K562 (cell line): ENCODE measurements at regions not wholly inside any gene's neighbourhood (a gene's known extent, or its start where the extent isn't known, plus 50 kb on each side); places are given as distances from the start of the nearest gene placed in this dataset.

Experiments used
- ATAC-seq: fragments of 200-7000 bp; cut with Tn5 transposase; 3 replicates; pipeline ENCODE4 v1.9.1; 2020; ENCODE audit warnings: moderate library complexity
- BruUV-seq: library from RNA; stranded (reverse); fragments of 400-500 nt; replicated peaks from 2 replicates; lab custom pipeline; 2021; lab: Mats Ljungman, UMichigan
- CTCF ChIA-PET: fragments of 300-600 bp; formaldehyde crosslinking; extraction: SDS; loops from one replicate; lab custom pipeline; 2021; ENCODE audit warnings: low intra/inter-chr PET ratio; lab: Yijun Ruan, JAX
- POLR2A ChIA-PET: fragments of 300-600, 350-650 bp; sonication (Branson Sonifier 250); formaldehyde crosslinking; extraction: SDS; loops from one replicate; lab custom pipeline; 2021; ENCODE audit warnings: antibody characterized with exemption, inconsistent platforms; lab: Yijun Ruan, JAX
- DNase-seq, 4 experiments: peaks; one replicate each; pipeline versions ENCODE4 v3.0.0 to v3.0.0-alpha.2; 2011 to 2018; ENCODE audit warnings: low spot score in 3 of 4, mixed read lengths in 3 of 4; ENCODE audit errors: extremely low read depth in 1 of 4
- FAIRE-seq: peaks from 2 replicates; lab custom pipeline; 2011; peaks lifted over from hg19 to GRCh38; lab: Jason Lieb, UNC
- H2AFZ ChIP-seq: 2 replicates; pipeline ENCODE4 v1.6.0; 2011; ENCODE audit warnings: low read depth, low read length, control low read depth, inconsistent platforms
- H3K27ac ChIP-seq: fragments of 200-600 bp; 3 replicates; pipeline ENCODE4 v1.8.0; 2011; ENCODE audit warnings: low read depth, mild to moderate bottlenecking, control low read depth, inconsistent platforms, low read length, moderate library complexity, mixed read lengths; ENCODE audit errors: extremely low read depth
- H3K27me3 ChIP-seq, 2 experiments: fragments of 300-600 bp in 1 of 2; 2 replicates in 1 of 2; 3 replicates in 1 of 2; pipeline versions ENCODE4 v1.6.0 to v1.8.0; 2011; ENCODE audit warnings: inconsistent platforms in 2 of 2, low read length in 2 of 2, mild to moderate bottlenecking in 1 of 2, mixed read lengths in 1 of 2, moderate library complexity in 1 of 2; ENCODE audit not compliant: control insufficient read depth in 2 of 2, insufficient read depth in 2 of 2
- H3K36me3 ChIP-seq: fragments of 300-600 bp; 3 replicates; pipeline ENCODE4 v1.8.0; 2011; ENCODE audit warnings: mild to moderate bottlenecking, low read length, inconsistent platforms; ENCODE audit not compliant: control insufficient read depth, insufficient read depth
- H3K4me1 ChIP-seq, 2 experiments: fragments of 200-600 bp in 1 of 2; replicated peaks in 1 of 2; 2 replicates in 1 of 2; 3 replicates in 1 of 2; pipeline versions ENCODE4 v1.5.1 to v1.8.0; 2011; ENCODE audit warnings: inconsistent platforms in 2 of 2, low read length in 2 of 2, mild to moderate bottlenecking in 1 of 2, mixed read lengths in 1 of 2, moderate library complexity in 1 of 2; ENCODE audit not compliant: control insufficient read depth in 2 of 2, insufficient read depth in 2 of 2
- H3K4me2 ChIP-seq: 2 replicates; pipeline ENCODE4 v1.6.1; 2011; ENCODE audit warnings: low read length, control low read depth, inconsistent platforms, mixed read lengths; ENCODE audit not compliant: insufficient read depth
- H3K4me3 ChIP-seq: fragments of 200-600 bp; sonication (generic), shearing (Covaris generic); 2 replicates; pipeline ENCODE4 v1.5.1; 2016; ENCODE audit warnings: control low read depth, inconsistent platforms
- H3K79me2 ChIP-seq: fragments of 200-600 bp; 3 replicates; pipeline ENCODE4 v1.8.0; 2011; ENCODE audit warnings: low read length, inconsistent platforms; ENCODE audit not compliant: control insufficient read depth, insufficient read depth
- H3K9ac ChIP-seq, 2 experiments: 2 replicates each; pipeline versions ENCODE4 v1.6.0 to v1.6.1; 2011; ENCODE audit warnings: low read depth in 2 of 2, low read length in 2 of 2, control low read depth in 1 of 2, inconsistent platforms in 1 of 2, mild to moderate bottlenecking in 1 of 2, mixed read lengths in 1 of 2; ENCODE audit not compliant: insufficient read depth in 1 of 2
- H3K9me1 ChIP-seq: one replicate; pipeline ENCODE4 v1.6.0; 2011; ENCODE audit warnings: inconsistent platforms, mild to moderate bottlenecking, low read length, moderate library complexity; ENCODE audit not compliant: control insufficient read depth, insufficient read depth
- H3K9me3 ChIP-seq: replicated peaks from 2 replicates; pipeline ENCODE4 v1.5.1; 2011; ENCODE audit warnings: low read depth, low read length, inconsistent platforms; ENCODE audit not compliant: control insufficient read depth, insufficient read depth
- H4K20me1 ChIP-seq: replicated peaks from 2 replicates; pipeline ENCODE4 v1.6.1; 2011; ENCODE audit warnings: low read length, inconsistent platforms, mixed read lengths; ENCODE audit not compliant: control insufficient read depth, insufficient read depth
- HIVEP1 ChIP-seq: fragments of 250-450 bp; sonication (Bioruptor Pico); IDR thresholded peaks from 2 replicates; pipeline ENCODE4 v1.4.0; 2020; ENCODE audit warnings: mild to moderate bottlenecking
- HMG20A ChIP-seq: fragments of 450-650 bp; formaldehyde crosslinking; conservative IDR thresholded peaks from 2 replicates; pipeline ENCODE4 v1.4.0; 2020; ENCODE audit warnings: mild to moderate bottlenecking, mixed read lengths
- MCM2 ChIP-seq: fragments of 450-650 bp; IDR thresholded peaks from 2 replicates; pipeline ENCODE4 v1.6.1; 2017; ENCODE audit warnings: low read depth, mild to moderate bottlenecking
- MED1 ChIP-seq: sonication (generic); formaldehyde crosslinking; IDR thresholded peaks from 2 replicates; pipeline ENCODE4 v1.8.1; 2023; ENCODE audit warnings: missing genetic modification reagents, borderline replicate concordance
- NCOA6 ChIP-seq: fragments of 450-650 bp; IDR thresholded peaks from 2 replicates; pipeline ENCODE4 v1.6.1; 2017; ENCODE audit warnings: mild to moderate bottlenecking
- NR2C2 ChIP-seq, 2 experiments: fragments of 200-800 bp in 1 of 2; sonication (Bioruptor generic) in 1 of 2; sonication (generic) in 1 of 2; formaldehyde crosslinking in 1 of 2; IDR thresholded peaks; 2 replicates each; pipeline versions ENCODE4 v1.6.1 to v1.8.0; 2016 to 2022; ENCODE audit warnings: mild to moderate bottlenecking in 1 of 2, missing compliant biosample characterization in 1 of 2, missing genetic modification characterization in 1 of 2, missing genetic modification reagents in 1 of 2
- SMAD4 ChIP-seq: fragments of 250-450 bp; sonication (Bioruptor Pico); conservative IDR thresholded peaks from 2 replicates; pipeline ENCODE4 v1.8.0; 2021; ENCODE audit warnings: inconsistent platforms, mild to moderate bottlenecking, moderate library complexity
- TAF9B ChIP-seq: fragments of 450-650 bp; IDR thresholded peaks from 2 replicates; pipeline ENCODE4 v1.6.1; 2018; ENCODE audit warnings: mild to moderate bottlenecking; ENCODE audit not compliant: partially characterized antibody
- WHSC1 ChIP-seq: IDR thresholded peaks from one replicate; pipeline ENCODE4 v1.6.1; 2012; ENCODE audit warnings: low read length, control low read depth, inconsistent platforms
- ZNF324 ChIP-seq: fragments of 250-450 bp; sonication (Bioruptor Pico); IDR thresholded peaks from 2 replicates; pipeline ENCODE4 v1.4.0; 2020; ENCODE audit warnings: mild to moderate bottlenecking
- WGBS: fragments of 100-300 bp; shearing (Covaris generic); methylation state at CpG from one replicate; pipeline ENCODE4 v1.1.6; 2016; ENCODE audit warnings: low coverage, mixed read lengths; ENCODE audit not compliant: insufficient coverage; ENCODE audit errors: missing lambda C conversion rate; 5-methylcytosine and 5-hydroxymethylcytosine counted together
- in situ Hi-C: fragments of 300-500 bp; cut with MboI; formaldehyde crosslinking; loops from 4 replicates; pipeline ENCODE4 v1.15.0; 2018; ENCODE audit warnings: inconsistent platforms, mixed read lengths
- intact Hi-C: fragments of 100-400 bp; cut with micrococcal nuclease; formaldehyde crosslinking; loops from 2 replicates; pipeline ENCODE4 v1.14.2; 2022
- TF ChIP-seq, protein P1 (sequence below): sonication (generic); formaldehyde crosslinking; IDR thresholded peaks from 2 replicates; pipeline ENCODE4 v1.8.1; 2023; ENCODE audit warnings: mild to moderate bottlenecking, missing genetic modification reagents
- TF ChIP-seq, protein P2 (sequence below): fragments of 450-650 bp; IDR thresholded peaks from 2 replicates; pipeline ENCODE4 v1.6.1; 2016; ENCODE audit warnings: low read depth, mild to moderate bottlenecking, moderate library complexity
- TF ChIP-seq, protein P3 (sequence below): sonication (generic); formaldehyde crosslinking; IDR thresholded peaks from 2 replicates; pipeline ENCODE4 v1.8.1; 2023; ENCODE audit warnings: mild to moderate bottlenecking, missing genetic modification reagents
- TF ChIP-seq, protein P4 (sequence below): fragments of 250-450 bp; sonication (Bioruptor Pico); IDR thresholded peaks from 2 replicates; pipeline ENCODE4 v1.5.0; 2021; ENCODE audit warnings: mild to moderate bottlenecking, borderline replicate concordance
- TF ChIP-seq, protein P5 (sequence below): fragments of 450-650 bp; formaldehyde crosslinking; IDR thresholded peaks from 2 replicates; pipeline ENCODE4 v1.4.0; 2022; ENCODE audit warnings: mild to moderate bottlenecking, moderate library complexity

DNA sequence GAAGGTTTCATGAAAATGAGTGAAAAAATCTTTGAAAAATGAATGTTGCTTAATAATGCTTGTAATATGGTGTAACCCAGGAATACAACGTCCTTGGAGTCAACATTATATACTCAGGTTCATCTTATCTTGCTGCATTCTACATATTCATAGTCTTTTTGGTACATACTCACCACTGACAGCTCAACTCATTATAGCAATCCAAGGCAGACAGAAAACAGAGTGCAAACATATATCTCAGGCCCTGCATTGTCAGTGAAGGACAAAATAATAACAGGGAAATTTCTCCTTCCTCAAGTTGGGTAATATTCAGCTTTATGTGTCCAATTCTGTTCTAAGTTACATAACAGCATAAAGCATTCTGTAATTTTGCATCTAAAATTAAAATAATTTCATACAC is 1353.0 kb upstream of the SEL1L start:
- Histone ChIP-seq H3K4me1 (no peaks in the 10 kb centered on the region), H3K27ac (no peak overlapping the region), H3K27me3 (no peaks in the 10 kb centered on the region), H3K4me2 (no peak overlapping the region), H3K9ac (no peak overlapping the region), H3K9me1 (no peaks in the 10 kb centered on the region), H3K4me3 (no peak overlapping the region), H3K36me3 (no peaks in the 10 kb centered on the region), H3K9me3 (no peaks in the 10 kb centered on the region), H2AFZ (no peak overlapping the region), H3K79me2 (no peaks in the 10 kb centered on the region), H4K20me1 (no peaks in the 10 kb centered on the region)
- no TSS peak for BruUV-seq
- ChIA-PET CTCF (no interaction called here), POLR2A (no interaction called here)
- WGBS, result 0% methylated on average over 1 of the region's 1 CpG
- intact Hi-C loops, result no loop called here
- in situ Hi-C loops, result no loop called here
- ATAC-seq (no peak), DNase-seq (no peak), FAIRE-seq (no peak)
- TF ChIP-seq TAF9B, result no peak
- no peak for TF ChIP-seq SMAD4 (CRISPR knock-in tag)
- TF ChIP-seq, protein P1, sequence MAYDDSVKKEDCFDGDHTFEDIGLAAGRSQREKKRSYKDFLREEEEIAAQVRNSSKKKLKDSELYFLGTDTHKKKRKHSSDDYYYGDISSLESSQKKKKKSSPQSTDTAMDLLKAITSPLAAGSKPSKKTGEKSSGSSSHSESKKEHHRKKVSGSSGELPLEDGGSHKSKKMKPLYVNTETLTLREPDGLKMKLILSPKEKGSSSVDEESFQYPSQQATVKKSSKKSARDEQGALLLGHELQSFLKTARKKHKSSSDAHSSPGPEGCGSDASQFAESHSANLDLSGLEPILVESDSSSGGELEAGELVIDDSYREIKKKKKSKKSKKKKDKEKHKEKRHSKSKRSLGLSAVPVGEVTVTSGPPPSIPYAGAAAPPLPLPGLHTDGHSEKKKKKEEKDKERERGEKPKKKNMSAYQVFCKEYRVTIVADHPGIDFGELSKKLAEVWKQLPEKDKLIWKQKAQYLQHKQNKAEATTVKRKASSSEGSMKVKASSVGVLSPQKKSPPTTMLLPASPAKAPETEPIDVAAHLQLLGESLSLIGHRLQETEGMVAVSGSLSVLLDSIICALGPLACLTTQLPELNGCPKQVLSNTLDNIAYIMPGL (CRISPR knock-in tag), result no peak
- no peak for TF ChIP-seq MED1 (CRISPR knock-in tag)
- TF ChIP-seq, protein P2, sequence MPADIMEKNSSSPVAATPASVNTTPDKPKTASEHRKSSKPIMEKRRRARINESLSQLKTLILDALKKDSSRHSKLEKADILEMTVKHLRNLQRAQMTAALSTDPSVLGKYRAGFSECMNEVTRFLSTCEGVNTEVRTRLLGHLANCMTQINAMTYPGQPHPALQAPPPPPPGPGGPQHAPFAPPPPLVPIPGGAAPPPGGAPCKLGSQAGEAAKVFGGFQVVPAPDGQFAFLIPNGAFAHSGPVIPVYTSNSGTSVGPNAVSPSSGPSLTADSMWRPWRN, result no peak
- TF ChIP-seq, protein P3, sequence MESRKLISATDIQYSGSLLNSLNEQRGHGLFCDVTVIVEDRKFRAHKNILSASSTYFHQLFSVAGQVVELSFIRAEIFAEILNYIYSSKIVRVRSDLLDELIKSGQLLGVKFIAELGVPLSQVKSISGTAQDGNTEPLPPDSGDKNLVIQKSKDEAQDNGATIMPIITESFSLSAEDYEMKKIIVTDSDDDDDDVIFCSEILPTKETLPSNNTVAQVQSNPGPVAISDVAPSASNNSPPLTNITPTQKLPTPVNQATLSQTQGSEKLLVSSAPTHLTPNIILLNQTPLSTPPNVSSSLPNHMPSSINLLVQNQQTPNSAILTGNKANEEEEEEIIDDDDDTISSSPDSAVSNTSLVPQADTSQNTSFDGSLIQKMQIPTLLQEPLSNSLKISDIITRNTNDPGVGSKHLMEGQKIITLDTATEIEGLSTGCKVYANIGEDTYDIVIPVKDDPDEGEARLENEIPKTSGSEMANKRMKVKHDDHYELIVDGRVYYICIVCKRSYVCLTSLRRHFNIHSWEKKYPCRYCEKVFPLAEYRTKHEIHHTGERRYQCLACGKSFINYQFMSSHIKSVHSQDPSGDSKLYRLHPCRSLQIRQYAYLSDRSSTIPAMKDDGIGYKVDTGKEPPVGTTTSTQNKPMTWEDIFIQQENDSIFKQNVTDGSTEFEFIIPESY, result no peak
- TF ChIP-seq NCOA6, result no peak
- no peak for TF ChIP-seq HMG20A (CRISPR knock-in tag)
- TF ChIP-seq, protein P4, sequence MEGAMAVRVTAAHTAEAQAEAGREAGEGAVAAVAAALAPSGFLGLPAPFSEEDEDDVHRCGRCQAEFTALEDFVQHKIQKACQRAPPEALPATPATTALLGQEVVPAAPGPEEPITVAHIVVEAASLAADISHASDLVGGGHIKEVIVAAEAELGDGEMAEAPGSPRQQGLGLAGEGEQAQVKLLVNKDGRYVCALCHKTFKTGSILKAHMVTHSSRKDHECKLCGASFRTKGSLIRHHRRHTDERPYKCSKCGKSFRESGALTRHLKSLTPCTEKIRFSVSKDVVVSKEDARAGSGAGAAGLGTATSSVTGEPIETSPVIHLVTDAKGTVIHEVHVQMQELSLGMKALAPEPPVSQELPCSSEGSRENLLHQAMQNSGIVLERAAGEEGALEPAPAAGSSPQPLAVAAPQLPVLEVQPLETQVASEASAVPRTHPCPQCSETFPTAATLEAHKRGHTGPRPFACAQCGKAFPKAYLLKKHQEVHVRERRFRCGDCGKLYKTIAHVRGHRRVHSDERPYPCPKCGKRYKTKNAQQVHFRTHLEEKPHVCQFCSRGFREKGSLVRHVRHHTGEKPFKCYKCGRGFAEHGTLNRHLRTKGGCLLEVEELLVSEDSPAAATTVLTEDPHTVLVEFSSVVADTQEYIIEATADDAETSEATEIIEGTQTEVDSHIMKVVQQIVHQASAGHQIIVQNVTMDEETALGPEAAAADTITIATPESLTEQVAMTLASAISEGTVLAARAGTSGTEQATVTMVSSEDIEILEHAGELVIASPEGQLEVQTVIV (CRISPR knock-in tag), result no peak
- no peak for TF ChIP-seq NR2C2 (CRISPR knock-in tag; IDR thresholded peaks at IDR 0.05)
- no peak for TF ChIP-seq NR2C2 (tag; IDR thresholded peaks at IDR 0.05)
- TF ChIP-seq, protein P5, sequence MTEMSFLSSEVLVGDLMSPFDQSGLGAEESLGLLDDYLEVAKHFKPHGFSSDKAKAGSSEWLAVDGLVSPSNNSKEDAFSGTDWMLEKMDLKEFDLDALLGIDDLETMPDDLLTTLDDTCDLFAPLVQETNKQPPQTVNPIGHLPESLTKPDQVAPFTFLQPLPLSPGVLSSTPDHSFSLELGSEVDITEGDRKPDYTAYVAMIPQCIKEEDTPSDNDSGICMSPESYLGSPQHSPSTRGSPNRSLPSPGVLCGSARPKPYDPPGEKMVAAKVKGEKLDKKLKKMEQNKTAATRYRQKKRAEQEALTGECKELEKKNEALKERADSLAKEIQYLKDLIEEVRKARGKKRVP (CRISPR knock-in tag), result no peak
- TF ChIP-seq ZNF324 (CRISPR knock-in tag), result no peak
- TF ChIP-seq MCM2, result no peak
- no peak for TF ChIP-seq WHSC1
- no peak for TF ChIP-seq HIVEP1
